Jurkat, Clone E6-1 (cell line): ENCODE measurements at regions not wholly inside any gene's neighbourhood (a gene's known extent, or its start where the extent isn't known, plus 50 kb on each side); places are given as distances from the start of the nearest gene placed in this dataset.
"Not testable (repeated sequence)": the region's sequence is repeated elsewhere in the genome, so short reads cannot be mapped to it uniquely, and the experiment has no call there.

Experiments
- DNase-seq: peaks from one replicate; pipeline ENCODE4 v3.0.0-alpha.2; 2011; ENCODE audit warnings: low read depth, low spot score
- H3K4me3 ChIP-seq: 2 replicates; pipeline ENCODE4 v1.5.1; 2011; ENCODE audit warnings: mild to moderate bottlenecking, low read length, control low read depth, moderate library complexity

- DNase-seq = no peak
- H3K4me3 ChIP-seq = no peak overlapping the region
These were observed 51.4 kb upstream of the S1PR1 start for GRCh38 chr1:101185421-101185820.

- no peak overlapping the region for H3K4me3 ChIP-seq
- no peak for DNase-seq
These were observed 53.5 kb upstream of the S1PR1 start for GRCh38 chr1:101183388-101183699.

GRCh38 chr1:101182627-101183387, 54.0 kb upstream of the S1PR1 start:
- H3K4me3 ChIP-seq = no peak overlapping the region
- DNase-seq = no peak

- no peak for DNase-seq
These were observed 54.9 kb upstream of the S1PR1 start for GRCh38 chr1:101181930-101182329.

GRCh38 chr1:101178688-101179491, 57.9 kb upstream of the S1PR1 start:
- DNase-seq = peak; percentile 72
- no peak overlapping the region for H3K4me3 ChIP-seq

More at GRCh38 chr1:101181930-101182329, 54.9 kb upstream of the S1PR1 start:
- H3K4me3 ChIP-seq = no peak overlapping the region

GRCh38 chr1:101178341-101178687, 58.5 kb upstream of the S1PR1 start:
- DNase-seq = no peak
- H3K4me3 ChIP-seq = no peak overlapping the region

GRCh38 chr1:101175886-101176285, 60.9 kb upstream of the S1PR1 start:
- no peak for DNase-seq
- no peak overlapping the region for H3K4me3 ChIP-seq

- DNase-seq = no peak
These were observed 61.4 kb upstream of the S1PR1 start for GRCh38 chr1:101175466-101175865.

GRCh38 chr1:101174722-101175121, 62.1 kb upstream of the S1PR1 start:
- no peak overlapping the region for H3K4me3 ChIP-seq
- no peak for DNase-seq

More at GRCh38 chr1:101175466-101175865, 61.4 kb upstream of the S1PR1 start:
- no peak overlapping the region for H3K4me3 ChIP-seq

GRCh38 chr1:101174298-101174697, 62.5 kb upstream of the S1PR1 start:
- not testable (repeated sequence) for DNase-seq, H3K4me3 ChIP-seq

GRCh38 chr1:101170506-101171050, 66.2 kb upstream of the S1PR1 start:
- DNase-seq = no peak
- H3K4me3 ChIP-seq = no peak overlapping the region

- no peak overlapping the region for H3K4me3 ChIP-seq
- no peak for DNase-seq
These were observed 68.9 kb upstream of the S1PR1 start for GRCh38 chr1:101167891-101168290.

GRCh38 chr1:101166583-101167120, 70.2 kb upstream of the S1PR1 start:
- H3K4me3 ChIP-seq = no peak overlapping the region
- DNase-seq = peak; percentile 5

GRCh38 chr1:101165954-101166353, 70.9 kb upstream of the S1PR1 start:
- H3K4me3 ChIP-seq = no peak overlapping the region
- DNase-seq = no peak

- no peak overlapping the region for H3K4me3 ChIP-seq
- no peak for DNase-seq
These were observed 71.3 kb upstream of the S1PR1 start for GRCh38 chr1:101165532-101165931.

GRCh38 chr1:101164776-101165175, 72.0 kb upstream of the S1PR1 start:
- DNase-seq = no peak
- no peak overlapping the region for H3K4me3 ChIP-seq

GRCh38 chr1:101162736-101163735, 73.8 kb upstream of the S1PR1 start:
- H3K4me3 ChIP-seq = no peak overlapping the region
- no peak for DNase-seq

- DNase-seq = no peak
- H3K4me3 ChIP-seq = no peak overlapping the region
These were observed 74.5 kb upstream of the S1PR1 start for GRCh38 chr1:101162300-101162699.

GRCh38 chr1:101161619-101162018, 75.2 kb upstream of the S1PR1 start:
- no peak overlapping the region for H3K4me3 ChIP-seq
- no peak for DNase-seq
